GM18907 (cell line): ENCODE measurements at regions not wholly inside any gene's neighbourhood (a gene's known extent, or its start where the extent isn't known, plus 50 kb on each side); places are given as distances from the start of the nearest gene placed in this dataset.

ENCODE experiments used
- ATAC-seq: cut with Tn5 transposase; IDR thresholded peaks from one replicate; pipeline ENCODE4 v1.9.1; 2021; ENCODE audit warnings: mild to moderate bottlenecking, moderate library complexity; ENCODE audit not compliant: unreplicated experiment

GRCh38 chr4:38581426-38582106, 82.4 kb upstream of the KLF3 start:
- no peak for ATAC-seq

GRCh38 chr4:38582445-38582844, 81.6 kb upstream of the KLF3 start:
- ATAC-seq: no peak

GRCh38 chr4:38582889-38583470, 81.0 kb upstream of the KLF3 start:
- ATAC-seq: no peak

GRCh38 chr4:38585871-38586270, 78.1 kb upstream of the KLF3 start:
- no peak for ATAC-seq

- ATAC-seq: no peak
Observed at GRCh38 chr4:38587106-38587505, 76.9 kb upstream of the KLF3 start.

- no peak for ATAC-seq
Observed at GRCh38 chr4:38590046-38590445, 74.0 kb upstream of the KLF3 start.

GRCh38 chr4:38591617-38592337, 72.2 kb upstream of the KLF3 start:
- no peak for ATAC-seq

GRCh38 chr4:38598489-38598888, 65.5 kb upstream of the KLF3 start:
- ATAC-seq: no peak

- ATAC-seq: no peak
Observed at GRCh38 chr4:38600575-38600974, 63.4 kb upstream of the KLF3 start.

GRCh38 chr4:38601244-38601915, 62.6 kb upstream of the KLF3 start:
- no peak for ATAC-seq

- ATAC-seq: no peak
Observed at GRCh38 chr4:38601916-38602291, 62.1 kb upstream of the KLF3 start.

- ATAC-seq: no peak
Observed at GRCh38 chr4:38603652-38604051, 60.3 kb upstream of the KLF3 start.

- no peak for ATAC-seq
Observed at GRCh38 chr4:38605181-38605752, 58.7 kb upstream of the KLF3 start.

- ATAC-seq: no peak
Observed at GRCh38 chr4:38605753-38606586, 58.0 kb upstream of the KLF3 start.

- no peak for ATAC-seq
Observed at GRCh38 chr4:38606587-38606905, 57.5 kb upstream of the KLF3 start.

GRCh38 chr4:38609614-38610013, 54.4 kb upstream of the KLF3 start:
- ATAC-seq: no peak

- no peak for ATAC-seq
Observed at GRCh38 chr4:38610521-38610920, 53.5 kb upstream of the KLF3 start.

GRCh38 chr4:38610966-38611431, 53.0 kb upstream of the KLF3 start:
- ATAC-seq: no peak

GRCh38 chr4:38611676-38612075, 52.3 kb upstream of the KLF3 start:
- no peak for ATAC-seq

- no peak for ATAC-seq
Observed at GRCh38 chr4:38612646-38613414, 51.2 kb upstream of the KLF3 start.
